ENCODE measurements at regions not wholly inside any gene's neighbourhood (a gene's known extent, or its start where the extent isn't known, plus 50 kb on each side); places are given as distances from the start of the nearest gene placed in this dataset.
A peak's percentile ranks its signal among the peaks of the same experiment; 100 is the strongest.

- no peak overlapping the region for H3K4me3 ChIP-seq (ENCODE audit: low read depth, low read length)
- peaks cover 22% of the 10 kb centered on the region for H3K9me3 Mint-ChIP-seq (ENCODE audit: unreplicated experiment)
- peaks cover 16% of the 10 kb centered on the region for H3K4me1 Mint-ChIP-seq (ENCODE audit: low read depth, unreplicated experiment)
- POLR2A ChIA-PET: no interaction called here
- no peak for DNase-seq
- no peaks in the 10 kb centered on the region for H3K36me3 ChIP-seq (ENCODE audit: control insufficient read depth, insufficient read depth, low read length)
- H3K36me3 Mint-ChIP-seq (ENCODE audit: insufficient read depth, unreplicated experiment): no peaks in the 10 kb centered on the region
- H3K4me3 Mint-ChIP-seq (ENCODE audit: unreplicated experiment): no peak overlapping the region
- no peaks in the 10 kb centered on the region for H3K4me1 ChIP-seq
- intact Hi-C loops (cut with micrococcal nuclease; ENCODE audit: unreplicated experiment): no loop called here
- H3K27me3 Mint-ChIP-seq (ENCODE audit: insufficient read depth, unreplicated experiment): no peaks in the 10 kb centered on the region
- no peaks in the 10 kb centered on the region for H3K27me3 ChIP-seq (replicated peaks; ENCODE audit: control insufficient read depth, insufficient read depth, low read length)
- BruUV-seq (replicated peaks): no TSS peak
- CTCF ChIA-PET: no interaction called here
- H3K9me3 ChIP-seq: no peaks in the 10 kb centered on the region
- TF ChIP-seq CTCF (IDR thresholded peaks at IDR 0.05; ENCODE audit: insufficient read depth in 1 of 2, low read depth in 1 of 2, low read length in 1 of 2, severe bottlenecking in 1 of 2, unreplicated experiment in 1 of 2): no peak
- H3K27ac Mint-ChIP-seq (ENCODE audit: unreplicated experiment): no peak overlapping the region
These were observed 192.9 kb upstream of the TBL1X start for GRCh38 chrX:9271789-9272525.

GRCh38 chrX:9273744-9274143 is 191.1 kb upstream of the TBL1X start:
- BruUV-seq (replicated peaks): no TSS peak
- intact Hi-C loops (cut with micrococcal nuclease; ENCODE audit: unreplicated experiment): no loop called here
- H3K9me3 ChIP-seq: no peaks in the 10 kb centered on the region
- TF ChIP-seq CTCF (IDR thresholded peaks at IDR 0.05; ENCODE audit: insufficient read depth in 1 of 2, low read depth in 1 of 2, low read length in 1 of 2, severe bottlenecking in 1 of 2, unreplicated experiment in 1 of 2): no peak
- no peak for DNase-seq
- Mint-ChIP-seq H3K9me3 (ENCODE audit: unreplicated experiment) (peaks cover 22% of the 10 kb centered on the region), H3K27ac (ENCODE audit: unreplicated experiment) (peak overlapping the region; percentile 53), H3K4me3 (ENCODE audit: unreplicated experiment) (no peak overlapping the region), H3K27me3 (ENCODE audit: insufficient read depth, unreplicated experiment) (no peaks in the 10 kb centered on the region), H3K4me1 (ENCODE audit: low read depth, unreplicated experiment) (peaks cover 8% of the 10 kb centered on the region), H3K36me3 (ENCODE audit: insufficient read depth, unreplicated experiment) (no peaks in the 10 kb centered on the region)
- no peaks in the 10 kb centered on the region for H3K4me1 ChIP-seq
- POLR2A ChIA-PET: no interaction called here
- H3K27me3 ChIP-seq (replicated peaks; ENCODE audit: control insufficient read depth, insufficient read depth, low read length): no peaks in the 10 kb centered on the region
- H3K36me3 ChIP-seq (ENCODE audit: control insufficient read depth, insufficient read depth, low read length): no peaks in the 10 kb centered on the region
- CTCF ChIA-PET: no interaction called here
- H3K4me3 ChIP-seq (ENCODE audit: low read depth, low read length): no peak overlapping the region

GRCh38 chrX:9278475-9279233 is 186.2 kb upstream of the TBL1X start:
- Mint-ChIP-seq H3K27me3 (ENCODE audit: insufficient read depth, unreplicated experiment) (no peaks in the 10 kb centered on the region), H3K27ac (ENCODE audit: unreplicated experiment) (no peak overlapping the region), H3K9me3 (ENCODE audit: unreplicated experiment) (peaks cover 7% of the 10 kb centered on the region), H3K4me1 (ENCODE audit: low read depth, unreplicated experiment) (no peaks in the 10 kb centered on the region), H3K36me3 (ENCODE audit: insufficient read depth, unreplicated experiment) (no peaks in the 10 kb centered on the region), H3K4me3 (ENCODE audit: unreplicated experiment) (no peak overlapping the region)
- no peaks in the 10 kb centered on the region for H3K4me1 ChIP-seq
- CTCF ChIA-PET: interaction anchor here (0.6 kb wide), 2 partner anchors 47 to 57 kb away, joined by 3 read pairs; no protein-coding TSS in a partner anchor
- POLR2A ChIA-PET: no interaction called here
- no peak for DNase-seq
- no peaks in the 10 kb centered on the region for H3K9me3 ChIP-seq
- intact Hi-C loops (cut with micrococcal nuclease; ENCODE audit: unreplicated experiment): no loop called here
- H3K27me3 ChIP-seq (replicated peaks; ENCODE audit: control insufficient read depth, insufficient read depth, low read length): no peaks in the 10 kb centered on the region
- TF ChIP-seq CTCF (IDR thresholded peaks at IDR 0.05; ENCODE audit: insufficient read depth in 1 of 2, low read depth in 1 of 2, low read length in 1 of 2, severe bottlenecking in 1 of 2, unreplicated experiment in 1 of 2): no peak
- no peaks in the 10 kb centered on the region for H3K36me3 ChIP-seq (ENCODE audit: control insufficient read depth, insufficient read depth, low read length)
- no peak overlapping the region for H3K4me3 ChIP-seq (ENCODE audit: low read depth, low read length)
- no TSS peak for BruUV-seq (replicated peaks)

All from Caco-2 (cell line).